ENCODE measurements at regions not wholly inside any gene's neighbourhood (a gene's known extent, or its start where the extent isn't known, plus 50 kb on each side); places are given as distances from the start of the nearest gene placed in this dataset.
A peak's percentile ranks its signal among the peaks of the same experiment; 100 is the strongest.

DNA sequence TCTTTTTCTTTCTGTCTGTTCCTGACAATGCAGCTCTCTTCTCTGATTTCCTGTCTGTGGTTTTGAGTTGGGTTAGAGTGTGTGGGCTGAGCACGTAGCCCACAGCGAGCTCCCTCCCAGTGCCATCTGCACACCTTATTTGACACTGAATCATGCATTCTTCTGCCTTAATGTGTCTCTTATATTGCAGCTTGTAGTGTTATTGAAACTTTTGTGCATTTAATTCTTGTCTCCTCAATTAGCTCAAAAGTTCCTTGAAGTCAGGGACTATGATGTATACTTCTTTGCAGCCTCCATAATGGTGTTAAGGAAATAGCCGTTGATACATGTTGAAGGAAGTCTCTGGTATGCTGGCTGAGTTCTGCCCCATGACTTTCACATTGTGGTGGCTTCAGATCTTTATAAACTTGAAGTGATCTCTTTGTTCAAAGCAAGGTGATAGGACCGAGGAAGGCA, 576.2 kb upstream of the CLINT1 start (continued):
- no peak for TF ChIP-seq HDAC2 (IDR thresholded peaks at IDR 0.05)
- no peak for TF ChIP-seq MXI1 (IDR thresholded peaks at IDR 0.05; ENCODE audit: low read depth, low read length)
- TF ChIP-seq, protein P1, sequence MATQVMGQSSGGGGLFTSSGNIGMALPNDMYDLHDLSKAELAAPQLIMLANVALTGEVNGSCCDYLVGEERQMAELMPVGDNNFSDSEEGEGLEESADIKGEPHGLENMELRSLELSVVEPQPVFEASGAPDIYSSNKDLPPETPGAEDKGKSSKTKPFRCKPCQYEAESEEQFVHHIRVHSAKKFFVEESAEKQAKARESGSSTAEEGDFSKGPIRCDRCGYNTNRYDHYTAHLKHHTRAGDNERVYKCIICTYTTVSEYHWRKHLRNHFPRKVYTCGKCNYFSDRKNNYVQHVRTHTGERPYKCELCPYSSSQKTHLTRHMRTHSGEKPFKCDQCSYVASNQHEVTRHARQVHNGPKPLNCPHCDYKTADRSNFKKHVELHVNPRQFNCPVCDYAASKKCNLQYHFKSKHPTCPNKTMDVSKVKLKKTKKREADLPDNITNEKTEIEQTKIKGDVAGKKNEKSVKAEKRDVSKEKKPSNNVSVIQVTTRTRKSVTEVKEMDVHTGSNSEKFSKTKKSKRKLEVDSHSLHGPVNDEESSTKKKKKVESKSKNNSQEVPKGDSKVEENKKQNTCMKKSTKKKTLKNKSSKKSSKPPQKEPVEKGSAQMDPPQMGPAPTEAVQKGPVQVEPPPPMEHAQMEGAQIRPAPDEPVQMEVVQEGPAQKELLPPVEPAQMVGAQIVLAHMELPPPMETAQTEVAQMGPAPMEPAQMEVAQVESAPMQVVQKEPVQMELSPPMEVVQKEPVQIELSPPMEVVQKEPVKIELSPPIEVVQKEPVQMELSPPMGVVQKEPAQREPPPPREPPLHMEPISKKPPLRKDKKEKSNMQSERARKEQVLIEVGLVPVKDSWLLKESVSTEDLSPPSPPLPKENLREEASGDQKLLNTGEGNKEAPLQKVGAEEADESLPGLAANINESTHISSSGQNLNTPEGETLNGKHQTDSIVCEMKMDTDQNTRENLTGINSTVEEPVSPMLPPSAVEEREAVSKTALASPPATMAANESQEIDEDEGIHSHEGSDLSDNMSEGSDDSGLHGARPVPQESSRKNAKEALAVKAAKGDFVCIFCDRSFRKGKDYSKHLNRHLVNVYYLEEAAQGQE (IDR thresholded peaks at IDR 0.05; ENCODE audit: low read depth, low read length), result no peak
- no peak for TF ChIP-seq PRDM15 (CRISPR knock-in tag; IDR thresholded peaks at IDR 0.05)
- TF ChIP-seq NR2C1 (IDR thresholded peaks at IDR 0.05), result no peak
- no peak for TF ChIP-seq RFX5 (IDR thresholded peaks at IDR 0.05; ENCODE audit: low read depth, low read length)
- no peak for TF ChIP-seq RELA (IDR thresholded peaks at IDR 0.05; ENCODE audit: borderline replicate concordance, partially characterized antibody)
- TF ChIP-seq BHLHE40 (IDR thresholded peaks at IDR 0.05; ENCODE audit: borderline replicate concordance in 1 of 2, low read depth in 2 of 2, low read length in 1 of 2), result peak in 1 of 2 experiments; percentile 27; a peak in 1 of 4 replicates
- TF ChIP-seq, protein P2, sequence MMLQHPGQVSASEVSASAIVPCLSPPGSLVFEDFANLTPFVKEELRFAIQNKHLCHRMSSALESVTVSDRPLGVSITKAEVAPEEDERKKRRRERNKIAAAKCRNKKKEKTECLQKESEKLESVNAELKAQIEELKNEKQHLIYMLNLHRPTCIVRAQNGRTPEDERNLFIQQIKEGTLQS (IDR thresholded peaks at IDR 0.05; ENCODE audit: borderline replicate concordance, extremely low read depth, low read depth, low read length), result no peak
- no peak for TF ChIP-seq ZNF622 (IDR thresholded peaks at IDR 0.05)
- 0 out of 2 replicates have a peak, but pooled peaks have one; percentile 23 for TF ChIP-seq RELB (IDR thresholded peaks at IDR 0.05; ENCODE audit: low read depth)
- TF ChIP-seq ZBTB11 (CRISPR knock-in tag; IDR thresholded peaks at IDR 0.05), result no peak
- TF ChIP-seq GABPA (IDR thresholded peaks at IDR 0.05; ENCODE audit: low read depth), result no peak
- no peak for TF ChIP-seq IRF5 (IDR thresholded peaks at IDR 0.05; ENCODE audit: borderline replicate concordance)
- TF ChIP-seq IKZF1 (conservative IDR thresholded peaks at IDR 0.05), result peak; percentile 65
- 0 out of 2 replicates have a peak, but pooled peaks have one; percentile 29 for TF ChIP-seq NFIC (IDR thresholded peaks at IDR 0.05; ENCODE audit: low read depth, low read length)
